IPS DF 19.7 (cell line): ENCODE measurements at regions not wholly inside any gene's neighbourhood (a gene's known extent, or its start where the extent isn't known, plus 50 kb on each side); places are given as distances from the start of the nearest gene placed in this dataset.
"Not testable (repeated sequence)": the region's sequence is repeated elsewhere in the genome, so short reads cannot be mapped to it uniquely, and the experiment has no call there.

ENCODE experiments used
- DNase-seq: peaks from one replicate; pipeline ENCODE4 v3.0.0-alpha.2; 2013; ENCODE audit warnings: low read depth, low spot score

DNA sequence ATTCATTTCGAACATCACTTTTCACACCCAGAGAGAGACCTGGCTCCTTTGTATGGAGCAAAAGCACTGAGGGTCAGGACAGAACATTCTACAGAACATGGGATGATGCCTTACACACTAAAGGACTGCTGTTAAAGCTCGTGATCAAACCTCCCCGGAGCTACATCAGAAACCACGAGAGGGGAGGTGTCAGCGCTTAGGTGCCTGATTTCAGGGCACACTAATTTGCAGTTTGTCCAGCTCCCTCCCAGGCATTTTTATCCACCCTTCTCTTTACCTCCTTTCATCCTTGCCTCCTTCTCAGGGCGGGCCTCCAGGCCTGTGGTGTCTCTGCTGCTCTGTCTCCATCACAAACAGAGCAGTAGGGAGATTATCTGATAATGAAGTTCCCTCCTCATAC is 127.5 kb downstream of the VPREB1 start:
- no peak for DNase-seq

DNA sequence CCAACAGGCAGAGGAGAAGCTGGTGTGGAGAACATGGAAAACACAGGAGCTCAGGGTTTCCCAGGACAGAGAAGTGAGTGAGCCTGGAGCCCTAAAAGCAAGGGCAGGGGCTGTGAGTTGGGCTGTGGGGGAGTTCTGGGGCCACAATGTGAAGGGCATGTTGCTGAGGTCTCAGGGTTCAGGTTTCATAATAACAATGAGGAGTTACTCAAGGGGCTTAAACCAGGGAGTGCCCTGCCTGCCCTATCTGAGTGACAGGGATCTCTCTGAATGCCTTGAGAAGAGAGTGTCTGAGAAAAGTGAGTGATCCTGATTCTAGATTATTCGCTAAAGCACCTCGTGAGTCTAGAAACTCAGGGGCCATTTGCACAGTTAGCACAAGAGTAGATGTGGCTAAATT is 129.6 kb downstream of the VPREB1 start:
- no peak for DNase-seq

DNA sequence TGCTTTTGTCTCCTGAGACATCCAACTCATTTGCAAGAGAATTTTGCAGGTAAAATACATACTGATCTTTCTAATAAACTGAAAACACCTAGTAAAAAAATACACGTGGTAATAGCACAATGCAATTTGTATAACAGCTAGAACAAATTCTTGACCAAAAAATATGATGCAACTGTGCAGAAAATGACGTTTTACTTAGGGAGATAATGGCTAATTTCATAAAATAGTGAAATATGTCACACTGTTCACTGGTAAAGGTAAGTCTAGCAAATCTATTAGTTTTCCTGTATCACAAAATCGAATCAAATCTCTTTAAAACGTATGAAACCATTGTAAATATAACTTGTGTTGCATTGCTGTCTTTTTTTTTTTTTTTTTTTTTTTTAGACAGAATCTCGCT is 130.0 kb downstream of the VPREB1 start:
- no peak for DNase-seq

DNA sequence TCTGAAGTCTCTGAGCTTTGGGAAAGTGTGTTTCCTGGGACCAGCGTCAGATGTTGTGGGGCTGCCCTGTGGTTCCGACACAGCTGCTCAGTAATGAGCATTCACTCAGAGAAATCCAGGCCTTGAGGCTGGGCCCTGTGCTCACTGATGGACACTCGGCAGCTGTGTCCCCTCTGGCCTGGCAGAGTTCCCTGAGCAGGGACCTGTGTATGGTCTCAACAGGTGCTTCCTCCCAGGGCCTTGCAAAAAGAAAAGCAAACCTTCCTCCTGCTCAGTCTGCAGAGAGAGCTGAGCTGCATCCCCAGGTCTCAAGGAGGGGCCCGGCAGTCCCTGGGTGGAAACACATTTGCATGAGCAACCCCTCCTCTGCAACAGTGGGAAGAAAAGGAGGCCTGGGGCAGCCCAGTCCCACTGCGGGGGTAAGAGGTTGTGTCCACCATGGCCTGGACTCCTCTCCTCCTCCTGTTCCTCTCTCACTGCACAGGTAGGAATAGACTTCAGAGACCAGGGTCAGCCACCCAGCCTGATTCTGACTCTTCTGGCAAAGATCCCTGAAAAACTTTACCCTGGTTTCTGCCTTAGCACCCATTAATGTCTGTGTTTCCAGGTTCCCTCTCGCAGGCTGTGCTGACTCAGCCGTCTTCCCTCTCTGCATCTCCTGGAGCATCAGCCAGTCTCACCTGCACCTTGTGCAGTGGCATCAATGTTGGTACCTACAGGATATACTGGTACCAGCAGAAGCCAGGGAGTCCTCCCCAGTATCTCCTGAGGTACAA is 131.2 kb downstream of the VPREB1 start:
- no peak for DNase-seq

DNA sequence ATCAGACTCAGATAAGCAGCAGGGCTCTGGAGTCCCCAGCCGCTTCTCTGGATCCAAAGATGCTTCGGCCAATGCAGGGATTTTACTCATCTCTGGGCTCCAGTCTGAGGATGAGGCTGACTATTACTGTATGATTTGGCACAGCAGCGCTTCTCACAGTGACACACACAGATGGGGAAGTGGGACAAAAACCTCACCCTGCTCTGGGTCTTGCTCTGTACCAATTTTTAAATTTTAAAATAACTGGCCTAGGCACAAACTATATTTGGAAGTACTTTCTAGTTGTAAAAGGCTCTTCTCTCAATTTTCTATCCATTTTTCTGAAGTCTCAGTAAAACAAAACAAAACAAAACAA is 131.7 kb downstream of the VPREB1 start:
- DNase-seq: no peak

DNA sequence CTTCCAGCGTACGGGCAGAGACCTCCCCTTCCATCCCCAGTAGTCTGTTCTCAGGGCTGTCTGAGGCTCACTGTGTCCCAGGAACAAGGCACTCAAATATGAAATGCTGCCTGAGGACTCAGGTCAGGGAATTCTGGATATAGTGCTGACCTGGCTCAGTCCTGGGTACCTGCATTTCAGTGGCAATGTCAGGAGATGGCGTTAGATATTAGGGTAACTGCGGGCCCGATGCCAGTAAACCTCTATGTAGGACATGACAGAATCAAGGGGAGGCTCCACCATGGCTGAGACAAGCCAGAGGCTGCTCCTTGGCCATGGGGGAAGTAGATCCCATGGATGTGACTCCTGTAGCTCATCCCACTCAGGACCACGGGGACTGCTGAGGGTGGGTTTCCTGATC is 131.7 kb downstream of the ZNF280B start:
- DNase-seq: not testable (repeated sequence)

DNA sequence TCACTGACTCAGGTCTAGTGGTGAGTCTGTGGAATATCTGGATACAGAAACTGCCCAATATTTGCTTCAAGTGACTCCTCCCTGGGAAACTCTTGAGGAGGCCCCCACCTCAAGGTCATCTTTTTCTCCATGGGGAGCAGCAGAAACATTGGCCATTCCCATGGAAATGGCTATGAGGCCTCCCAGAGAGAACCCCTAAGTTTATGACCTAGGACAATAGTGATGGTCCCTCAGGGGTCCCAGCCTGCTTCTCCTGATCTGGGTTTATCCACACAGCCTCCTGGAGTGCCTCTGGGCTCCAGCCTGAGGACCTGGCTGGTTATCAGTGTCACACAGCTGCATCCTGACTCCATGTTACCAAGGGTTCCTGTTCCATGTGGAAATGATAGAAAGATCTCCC is 131.2 kb downstream of the ZNF280B start:
- no peak for DNase-seq

DNA sequence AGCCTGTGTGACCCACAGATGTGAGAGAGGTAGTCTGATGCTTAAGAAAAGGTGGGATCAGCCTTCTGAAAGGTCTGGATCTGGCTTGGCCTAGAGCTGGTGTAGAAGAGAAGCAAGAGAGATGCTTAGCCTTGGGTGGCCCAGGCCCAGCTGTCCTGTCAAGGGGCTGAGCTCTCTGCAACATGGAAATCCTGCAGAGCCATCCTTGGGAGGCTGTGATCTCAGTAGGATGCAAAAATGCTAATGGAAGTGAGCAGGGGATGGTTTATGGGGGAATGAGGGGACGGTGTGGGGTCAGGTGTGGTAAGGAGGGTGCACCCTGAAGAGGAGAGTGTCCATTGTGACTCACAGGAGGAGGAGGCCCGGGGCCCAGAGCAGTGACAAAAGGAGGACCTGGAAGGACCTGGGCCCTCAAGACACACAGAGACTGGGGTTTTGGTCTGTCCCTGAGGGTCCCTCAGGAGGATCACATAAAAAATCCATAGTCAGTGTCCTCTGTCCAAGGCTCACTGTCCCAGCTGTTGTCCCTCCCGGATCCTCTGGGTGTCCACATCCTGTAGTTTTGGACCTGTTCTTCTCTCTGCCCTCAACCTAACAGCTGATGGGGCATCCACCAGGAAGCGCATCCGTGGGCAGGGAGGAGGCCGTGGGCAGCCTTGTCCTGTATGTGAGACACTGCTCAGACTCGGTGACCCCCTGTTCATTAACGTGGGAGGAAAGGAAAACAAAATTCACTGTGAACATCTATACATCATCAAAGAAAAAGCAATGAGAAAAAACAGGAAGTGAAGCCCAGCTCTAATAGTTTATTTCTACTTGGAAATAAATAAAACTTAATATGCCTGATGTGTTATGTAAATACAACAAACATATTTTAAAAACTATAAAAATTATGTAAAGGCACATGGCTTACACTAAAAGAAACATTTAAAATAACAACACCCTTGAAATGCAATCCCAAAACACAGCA is 129.8 kb downstream of the ZNF280B start:
- no peak for DNase-seq

DNA sequence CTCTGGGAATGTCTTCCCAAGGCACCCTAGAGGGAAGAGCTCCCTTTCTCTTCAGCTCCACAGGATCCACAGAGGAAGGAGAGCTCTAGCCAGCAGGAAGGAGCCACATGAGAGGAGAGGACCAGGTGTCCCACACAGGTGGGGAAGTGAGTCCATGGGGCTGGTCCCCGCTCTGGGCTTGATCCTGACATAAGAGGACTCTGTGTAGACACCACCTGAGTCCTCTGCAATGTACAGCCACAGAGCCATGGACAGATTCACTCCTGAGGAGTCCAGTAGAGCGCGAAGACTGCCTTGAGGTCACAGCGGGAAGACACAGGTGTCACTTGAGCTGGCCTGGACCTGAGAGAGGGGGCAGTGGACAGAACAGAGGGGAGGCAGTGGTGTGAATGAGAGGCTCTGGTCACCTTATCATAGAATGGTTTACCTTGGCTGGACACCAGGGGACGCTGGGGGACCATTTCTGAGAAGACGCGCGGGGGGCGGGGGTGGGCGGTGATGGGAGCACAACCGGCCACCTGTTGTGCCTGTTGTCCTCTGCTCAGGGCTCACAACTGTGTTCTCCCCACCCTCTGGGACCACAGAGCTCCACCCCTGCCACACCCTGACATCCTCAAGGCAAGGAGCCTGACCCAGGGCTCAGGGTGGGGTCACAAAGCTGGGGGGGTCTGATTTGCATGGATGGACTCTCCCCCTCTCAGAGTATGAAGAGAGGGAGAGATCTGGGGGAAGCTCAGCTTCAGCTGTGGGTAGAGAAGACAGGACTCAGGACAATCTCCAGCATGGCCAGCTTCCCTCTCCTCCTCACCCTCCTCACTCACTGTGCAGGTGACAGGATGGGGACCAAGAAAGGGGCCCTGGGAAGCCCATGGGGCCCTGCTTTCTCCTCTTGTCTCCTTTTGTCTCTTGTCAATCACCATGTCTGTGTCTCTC is 128.2 kb downstream of the ZNF280B start:
- DNase-seq: no peak

DNA sequence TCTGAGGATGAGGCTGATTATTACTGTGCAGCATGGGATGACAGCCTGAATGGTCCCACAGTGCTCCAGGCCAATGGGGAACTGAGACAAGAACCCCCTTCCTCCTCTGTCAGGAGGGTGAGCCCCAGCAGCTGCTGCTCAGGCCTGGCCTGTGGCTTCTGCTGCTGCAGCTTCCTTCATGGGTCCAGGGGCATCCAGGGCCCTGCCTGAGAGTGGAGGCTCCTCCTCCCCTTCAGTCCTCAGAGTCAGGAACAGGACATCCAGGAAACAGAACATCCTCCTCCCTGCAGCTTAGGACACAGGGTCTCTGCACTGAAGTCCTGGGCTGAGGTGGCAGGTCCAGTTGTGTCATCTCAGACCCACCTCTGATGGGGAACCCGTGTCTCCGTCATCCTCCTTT is 127.2 kb downstream of the ZNF280B start:
- not testable (repeated sequence) for DNase-seq

DNA sequence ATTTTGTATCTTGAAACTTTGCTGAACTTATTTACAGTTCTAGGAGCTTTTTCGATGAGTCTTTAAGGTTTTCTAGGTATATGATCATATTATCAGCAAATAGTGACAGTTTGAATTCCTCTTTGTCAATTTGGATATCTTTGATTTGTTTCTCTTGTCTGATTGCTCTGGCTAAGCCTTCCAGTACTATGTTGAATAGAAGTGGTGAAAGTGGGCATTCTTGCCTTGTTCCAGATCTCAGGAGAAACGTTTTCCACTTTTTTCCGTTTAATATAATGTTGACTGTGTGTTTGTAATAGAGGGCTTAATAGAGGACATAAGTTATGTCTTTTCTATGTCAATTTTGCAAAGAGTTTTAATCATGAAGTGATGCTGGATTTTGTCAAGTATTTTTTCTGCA is 124.3 kb downstream of the ZNF280B start:
- DNase-seq: no peak

DNA sequence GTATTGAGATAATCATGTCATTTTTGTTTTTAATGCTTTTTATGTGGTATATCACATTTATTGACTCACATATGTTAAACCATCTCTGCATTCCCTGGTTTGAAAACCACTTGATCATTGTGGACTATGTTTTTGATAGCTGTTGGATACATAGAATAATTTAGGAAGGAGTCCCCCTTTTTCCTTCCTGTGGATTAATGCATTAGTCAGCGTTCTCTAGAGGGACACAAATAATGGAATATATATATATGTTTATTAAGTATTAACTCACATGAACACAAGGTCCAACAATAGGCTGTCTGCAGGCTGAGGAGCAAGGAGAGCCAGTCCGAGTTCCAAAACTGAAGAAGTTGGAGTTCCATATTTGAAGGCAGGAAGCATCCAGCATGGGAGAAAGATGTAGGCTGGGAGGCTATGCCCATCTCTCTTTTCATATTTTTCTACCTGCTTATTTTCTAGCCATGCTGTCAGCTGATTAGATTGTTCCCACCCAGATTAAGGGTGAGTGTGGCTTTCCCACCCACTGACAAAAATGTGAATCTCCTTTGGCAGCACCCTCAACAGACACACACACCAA is 123.8 kb downstream of the ZNF280B start:
- DNase-seq: no peak

DNA sequence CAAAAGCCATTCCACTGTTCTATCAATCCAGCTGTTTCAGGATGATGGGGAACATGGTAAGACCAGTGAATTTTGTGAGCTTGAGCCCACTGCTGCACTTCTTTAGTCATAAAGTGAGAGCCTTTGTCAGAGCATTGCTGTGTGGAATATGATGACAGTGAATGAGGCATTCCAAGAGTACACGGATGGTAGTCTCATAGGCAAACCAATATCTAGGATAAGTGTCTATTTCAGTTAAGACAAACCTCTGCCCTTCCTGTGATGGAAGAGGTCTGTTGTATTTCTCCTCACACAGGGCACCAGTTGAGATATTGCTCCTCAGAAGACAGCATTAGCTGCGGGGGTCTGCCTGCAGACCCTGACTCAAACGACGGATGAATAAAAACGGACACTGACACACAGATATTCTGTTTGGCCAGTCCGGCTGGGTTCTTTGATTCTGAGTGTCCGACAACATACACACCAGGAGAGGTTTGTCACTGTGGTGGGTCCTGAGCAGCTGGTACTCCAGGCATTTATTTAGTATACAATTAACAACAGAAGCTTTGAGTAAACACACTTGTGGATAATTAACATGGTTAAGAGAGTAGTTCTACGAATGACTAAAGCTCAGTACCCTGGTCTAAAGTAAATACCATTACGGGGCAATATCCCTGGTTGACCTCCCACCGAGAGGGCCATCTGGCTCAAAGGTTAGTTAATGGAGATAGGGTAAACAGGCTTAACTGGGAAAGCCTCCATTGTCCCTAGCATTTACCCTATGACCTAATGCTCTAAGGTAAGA is 121.7 kb downstream of the ZNF280B start:
- no peak for DNase-seq

DNA sequence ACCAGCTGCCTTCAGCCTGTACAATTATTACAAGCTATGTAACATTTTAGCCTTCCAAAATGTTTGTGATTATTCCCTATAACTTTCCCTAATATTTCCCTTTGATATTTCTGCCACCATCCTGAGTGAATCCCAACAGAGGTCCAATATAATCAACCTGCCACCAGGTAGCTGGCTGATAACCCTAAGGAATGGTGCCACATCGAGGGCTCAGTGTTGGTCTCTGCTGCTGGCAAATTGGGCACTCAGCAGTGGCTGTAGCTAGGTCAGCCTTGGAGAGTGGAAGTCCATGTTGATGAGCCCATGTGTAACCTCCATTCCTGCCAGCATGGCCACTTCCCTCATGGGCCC is 121.2 kb downstream of the ZNF280B start:
- DNase-seq: no peak

DNA sequence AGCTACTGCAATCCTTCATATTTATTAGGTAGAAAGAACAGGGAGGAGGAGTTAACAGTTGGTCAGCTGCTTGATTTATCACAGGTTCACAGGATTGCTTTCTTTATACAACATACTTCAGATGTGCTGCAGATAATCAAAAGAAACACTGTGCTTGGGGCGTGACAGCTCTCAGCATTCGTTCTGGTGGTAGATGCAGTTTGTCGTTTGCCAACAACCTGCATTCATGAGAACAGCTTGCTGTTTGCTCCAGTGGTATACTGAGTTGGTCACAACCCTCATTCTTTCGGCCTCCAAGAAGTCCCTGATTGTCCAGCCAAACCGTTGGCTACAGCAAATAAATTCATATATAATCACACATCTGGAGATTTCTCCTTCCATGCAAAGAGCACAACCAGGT is 120.5 kb downstream of the ZNF280B start:
- no peak for DNase-seq

DNA sequence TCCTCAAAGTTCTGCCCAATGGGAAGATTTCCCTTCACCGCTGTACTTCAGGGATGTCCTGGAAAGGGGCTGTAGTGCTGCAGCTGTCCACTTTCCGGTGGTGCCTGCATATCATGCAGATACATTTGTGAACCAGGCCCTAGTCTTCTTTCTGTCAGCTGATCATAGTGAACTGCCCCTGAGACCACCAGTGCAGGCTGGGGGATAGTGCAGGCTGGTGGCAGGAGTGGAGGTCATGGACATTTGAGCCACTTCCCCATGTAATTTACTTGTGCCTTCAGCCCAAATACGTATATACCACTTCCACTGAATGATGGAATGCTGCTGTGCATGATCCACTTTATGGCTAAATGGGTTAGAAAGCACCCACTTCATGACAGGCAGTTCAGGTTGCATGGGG is 120.0 kb downstream of the ZNF280B start:
- no peak for DNase-seq

DNA sequence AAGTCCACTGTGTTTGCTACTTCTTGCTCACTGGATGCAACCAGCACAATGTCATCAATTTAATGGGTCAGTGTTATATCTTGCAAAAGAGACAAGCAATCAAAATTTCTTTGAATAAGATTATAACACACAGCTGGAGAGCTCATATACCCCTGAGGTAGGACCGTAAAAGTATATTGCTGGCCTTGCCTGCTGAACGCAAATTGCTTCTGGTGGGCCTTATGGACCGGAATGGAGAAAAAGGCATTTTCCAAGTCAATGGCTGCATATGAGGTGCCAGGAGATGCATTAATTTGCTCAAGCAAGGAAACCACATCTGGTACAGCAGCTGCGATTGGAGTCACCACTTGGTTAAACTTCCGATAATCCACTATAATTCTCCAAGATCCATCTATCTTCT is 119.1 kb downstream of the ZNF280B start:
- no peak for DNase-seq

DNA sequence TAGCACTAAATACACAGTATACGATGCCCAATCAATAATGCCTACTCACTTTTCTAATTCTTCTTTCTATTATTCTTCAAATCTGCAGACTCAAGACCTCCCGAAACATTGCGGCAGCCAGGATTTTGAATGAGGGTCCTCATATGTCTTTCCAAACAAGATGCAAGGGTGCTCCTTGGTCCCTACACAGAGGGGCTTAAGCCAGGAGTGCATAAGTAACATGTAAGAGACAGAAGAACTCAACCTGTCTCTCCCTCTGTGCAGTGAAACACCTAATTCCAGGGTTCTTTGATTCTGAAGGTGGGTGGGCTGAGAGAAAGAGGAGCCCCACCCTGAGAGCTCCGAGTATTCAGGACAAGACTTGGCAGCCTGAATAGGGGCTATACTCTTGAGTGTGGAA is 117.6 kb downstream of the ZNF280B start:
- no peak for DNase-seq

DNA sequence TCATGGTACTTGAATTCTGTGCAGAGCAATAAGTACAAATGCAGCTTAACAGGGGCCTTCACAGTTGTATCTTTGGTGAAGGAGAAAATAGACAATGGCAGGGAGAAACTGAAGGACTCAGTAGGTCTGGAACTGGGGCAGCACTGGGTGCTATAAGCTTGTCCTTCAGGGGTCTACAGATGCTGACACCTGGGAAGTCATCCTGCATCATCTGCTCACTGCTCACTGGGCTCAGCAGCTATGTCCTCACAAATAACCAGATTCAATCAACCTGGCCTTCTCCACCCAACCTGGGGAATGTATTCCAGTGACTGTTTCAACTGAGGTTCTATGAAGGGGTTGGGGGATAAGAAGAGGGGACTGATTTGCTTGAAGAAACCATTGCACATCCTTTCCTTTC is 117.0 kb downstream of the ZNF280B start:
- DNase-seq: no peak

DNA sequence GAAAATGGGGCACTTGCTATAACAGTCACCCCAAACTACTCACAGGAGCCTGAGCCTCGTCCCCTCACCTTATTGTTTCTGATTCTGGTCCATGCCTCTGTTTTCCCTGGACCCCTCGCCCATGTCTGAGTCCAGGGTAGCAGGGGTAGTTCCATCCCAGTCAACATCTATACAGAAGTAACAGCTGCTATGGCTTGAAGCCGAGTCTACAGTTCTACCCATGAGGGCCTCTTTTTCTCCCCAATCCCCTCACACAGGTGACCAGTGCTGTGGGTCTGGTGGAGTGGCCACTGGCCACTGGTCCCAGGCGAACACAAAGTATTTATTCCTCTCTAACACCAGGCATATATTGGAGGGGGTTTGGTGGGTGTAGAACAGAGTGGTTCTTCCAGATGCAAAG is 116.4 kb downstream of the ZNF280B start:
- DNase-seq: no peak

DNA sequence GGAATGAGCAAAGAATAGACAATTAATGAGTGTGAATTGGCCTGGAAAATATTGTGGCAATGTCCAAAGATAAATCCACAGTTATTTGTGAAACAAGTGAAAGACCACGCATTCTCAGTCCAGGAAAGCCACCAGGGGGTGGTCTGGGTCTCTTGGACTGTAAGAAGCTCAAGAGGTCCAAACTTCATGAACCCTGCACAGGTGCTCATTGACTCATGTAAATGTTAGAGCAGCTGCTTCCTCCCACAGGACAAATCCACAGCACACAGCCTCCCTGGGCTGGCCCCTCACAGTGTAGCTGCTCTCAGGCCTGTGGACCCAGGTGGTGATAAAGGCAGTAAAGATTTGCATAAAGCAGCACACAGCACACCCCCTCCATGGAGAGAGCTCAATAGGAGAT is 114.0 kb downstream of the ZNF280B start:
- DNase-seq: no peak
